Inflammatory macrophage (primary cell): ENCODE measurements at regions not wholly inside any gene's neighbourhood (a gene's known extent, or its start where the extent isn't known, plus 50 kb on each side); places are given as distances from the start of the nearest gene placed in this dataset.
"Not testable (repeated sequence)": the region's sequence is repeated elsewhere in the genome, so short reads cannot be mapped to it uniquely, and the experiment has no call there.

Source experiments
- DNase-seq, 2 donors: peaks; one replicate each; pipeline ENCODE4 v3.0.0-alpha.2; 2020 to 2022

GRCh38 chr1:120465900-120466299, 51.1 kb downstream of the NBPF8 start:
- DNase-seq, result not testable (repeated sequence)

GRCh38 chr1:120477663-120478062, 62.8 kb downstream of the NBPF8 start:
- not testable (repeated sequence) for DNase-seq

- not testable (repeated sequence) for DNase-seq
Observed at GRCh38 chr1:120478400-120478799, 63.6 kb downstream of the NBPF8 start.

- not testable (repeated sequence) for DNase-seq
Observed at GRCh38 chr1:120487542-120487941, 72.7 kb downstream of the NBPF8 start.

- not testable (repeated sequence) for DNase-seq
Observed at GRCh38 chr1:120489217-120489616, 74.4 kb downstream of the NBPF8 start.

GRCh38 chr1:120497145-120497544, 82.3 kb downstream of the NBPF8 start:
- not testable (repeated sequence) for DNase-seq

GRCh38 chr1:120503284-120503683, 88.4 kb downstream of the NBPF8 start:
- DNase-seq, result not testable (repeated sequence)

GRCh38 chr1:120506352-120506751, 91.5 kb downstream of the NBPF8 start:
- DNase-seq, result not testable (repeated sequence)

GRCh38 chr1:120508351-120508750, 93.5 kb downstream of the NBPF8 start:
- not testable (repeated sequence) for DNase-seq

- DNase-seq, result not testable (repeated sequence)
Observed at GRCh38 chr1:120509258-120509657, 94.4 kb downstream of the NBPF8 start.

GRCh38 chr1:120513099-120513498, 98.3 kb downstream of the NBPF8 start:
- DNase-seq, result not testable (repeated sequence)

- DNase-seq, result not testable (repeated sequence)
Observed at GRCh38 chr1:120513531-120513930, 98.7 kb downstream of the NBPF8 start.

- DNase-seq, result not testable (repeated sequence)
Observed at GRCh38 chr1:120519196-120519595, 104.4 kb downstream of the NBPF8 start.

GRCh38 chr1:120524416-120524815, 109.6 kb downstream of the NBPF8 start:
- DNase-seq, result not testable (repeated sequence)

GRCh38 chr1:120525386-120525785, 110.6 kb downstream of the NBPF8 start:
- DNase-seq, result not testable (repeated sequence)

- DNase-seq, result not testable (repeated sequence)
Observed at GRCh38 chr1:120529475-120530089, 114.7 kb downstream of the NBPF8 start.

GRCh38 chr1:120531455-120531854, 116.6 kb downstream of the NBPF8 start:
- not testable (repeated sequence) for DNase-seq

- DNase-seq, result peak; percentile 5 to 8
Observed at GRCh38 chr1:120534361-120535047, 119.7 kb downstream of the NBPF8 start.

GRCh38 chr1:120535052-120535451, 120.2 kb downstream of the NBPF8 start:
- peak; percentile 0 to 2 for DNase-seq

GRCh38 chr1:120541394-120541793, 126.6 kb downstream of the NBPF8 start:
- not testable (repeated sequence) for DNase-seq

- DNase-seq, result not testable (repeated sequence)
Observed at GRCh38 chr1:120542365-120542764, 127.5 kb downstream of the NBPF8 start.

- DNase-seq, result not testable (repeated sequence)
Observed at GRCh38 chr1:120542940-120543339, 128.1 kb downstream of the NBPF8 start.

GRCh38 chr1:120544434-120544833, 129.6 kb downstream of the NBPF8 start:
- DNase-seq, result not testable (repeated sequence)

GRCh38 chr1:120550335-120550734, 135.5 kb downstream of the NBPF8 start:
- not testable (repeated sequence) for DNase-seq
